HG03060 (cell line): ENCODE measurements at regions not wholly inside any gene's neighbourhood (a gene's known extent, or its start where the extent isn't known, plus 50 kb on each side); places are given as distances from the start of the nearest gene placed in this dataset.

ENCODE experiments used
- ATAC-seq: cut with Tn5 transposase; IDR thresholded peaks from one replicate; pipeline ENCODE4 v1.9.1; 2021; ENCODE audit warnings: low read depth, moderate number of reproducible peaks; ENCODE audit not compliant: unreplicated experiment

GRCh38 chr22:48742556-48743343 is 1084.9 kb downstream of the BRD1 start:
- ATAC-seq, result no peak

GRCh38 chr22:48742191-48742555 is 1085.5 kb downstream of the BRD1 start:
- ATAC-seq, result no peak

- no peak for ATAC-seq
These were observed 1086.1 kb downstream of the BRD1 start for GRCh38 chr22:48741540-48741939.

- no peak for ATAC-seq
These were observed 1086.8 kb downstream of the BRD1 start for GRCh38 chr22:48740731-48741405.

GRCh38 chr22:48740086-48740730 is 1087.5 kb downstream of the BRD1 start:
- no peak for ATAC-seq

- ATAC-seq, result no peak
These were observed 1088.2 kb downstream of the BRD1 start for GRCh38 chr22:48739348-48740085.

- ATAC-seq, result no peak
These were observed 1089.3 kb downstream of the BRD1 start for GRCh38 chr22:48738204-48738980.

GRCh38 chr22:48737461-48738203 is 1090.0 kb downstream of the BRD1 start:
- no peak for ATAC-seq

GRCh38 chr22:48736593-48737460 is 1090.8 kb downstream of the BRD1 start:
- no peak for ATAC-seq

- no peak for ATAC-seq
These were observed 1092.7 kb downstream of the BRD1 start for GRCh38 chr22:48734961-48735360.

- no peak for ATAC-seq
These were observed 1093.3 kb downstream of the BRD1 start for GRCh38 chr22:48734359-48734758.

- ATAC-seq, result no peak
These were observed 1098.0 kb downstream of the BRD1 start for GRCh38 chr22:48729499-48730171.

- ATAC-seq, result no peak
These were observed 1100.1 kb downstream of the BRD1 start for GRCh38 chr22:48727454-48728058.

GRCh38 chr22:48724899-48725298 is 1102.8 kb downstream of the BRD1 start:
- no peak for ATAC-seq

- no peak for ATAC-seq
These were observed 1105.0 kb downstream of the BRD1 start for GRCh38 chr22:48722661-48723060.

- ATAC-seq, result no peak
These were observed 1106.3 kb downstream of the BRD1 start for GRCh38 chr22:48721395-48721669.

GRCh38 chr22:48720662-48721394 is 1106.8 kb downstream of the BRD1 start:
- no peak for ATAC-seq
